Activated CD4-positive, CD25-positive, alpha-beta regulatory T cell treated with anti-CD3 and anti-CD28 coated beads, Interleukin-2, amount 50 U/mL, for 16 hours (primary cell): ENCODE measurements at regions not wholly inside any gene's neighbourhood (a gene's known extent, or its start where the extent isn't known, plus 50 kb on each side); places are given as distances from the start of the nearest gene placed in this dataset.

ENCODE experiments used
- DNase-seq: peaks from one replicate; pipeline ENCODE4 v3.0.0-alpha.2; 2020; ENCODE audit warnings: low read depth, low spot score

DNA sequence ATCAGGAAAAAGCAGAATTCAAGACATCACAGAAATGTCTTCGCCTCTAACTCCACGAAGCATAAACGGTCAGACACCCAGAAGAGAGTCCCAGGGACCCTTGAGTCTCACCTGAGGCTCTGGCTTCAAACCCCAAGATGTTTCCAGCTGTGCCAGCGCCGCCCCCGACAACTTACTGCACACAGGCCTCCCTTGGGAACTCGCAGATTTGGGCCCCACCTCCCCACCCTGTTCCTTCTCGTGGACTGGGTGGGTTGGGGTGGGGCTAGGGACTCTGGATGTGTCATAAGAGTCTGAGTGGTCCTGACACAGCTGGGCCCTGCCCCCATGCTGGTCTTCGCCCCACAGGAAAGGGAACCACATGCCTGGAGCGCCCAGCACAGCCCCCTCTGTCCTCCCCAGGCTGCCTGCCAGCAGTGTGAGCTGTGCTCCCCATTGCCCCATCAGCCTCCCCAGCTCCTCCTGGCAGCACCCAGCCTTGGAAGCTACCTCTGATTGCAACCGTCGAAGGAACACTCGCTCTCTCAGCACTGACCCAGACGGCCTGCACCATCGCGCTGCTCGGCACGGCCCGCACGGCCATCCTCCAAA, 147.5 kb downstream of the CRYBB2 start:
- DNase-seq = no peak

GRCh38 chr22:25367756-25368155, 148.3 kb downstream of the CRYBB2 start:
- DNase-seq = no peak

GRCh38 chr22:25368271-25368670, 148.8 kb downstream of the CRYBB2 start:
- DNase-seq = no peak

- no peak for DNase-seq
These were observed 149.6 kb downstream of the CRYBB2 start for GRCh38 chr22:25369041-25369440.

GRCh38 chr22:25370322-25370721, 150.9 kb downstream of the CRYBB2 start:
- DNase-seq = no peak

DNA sequence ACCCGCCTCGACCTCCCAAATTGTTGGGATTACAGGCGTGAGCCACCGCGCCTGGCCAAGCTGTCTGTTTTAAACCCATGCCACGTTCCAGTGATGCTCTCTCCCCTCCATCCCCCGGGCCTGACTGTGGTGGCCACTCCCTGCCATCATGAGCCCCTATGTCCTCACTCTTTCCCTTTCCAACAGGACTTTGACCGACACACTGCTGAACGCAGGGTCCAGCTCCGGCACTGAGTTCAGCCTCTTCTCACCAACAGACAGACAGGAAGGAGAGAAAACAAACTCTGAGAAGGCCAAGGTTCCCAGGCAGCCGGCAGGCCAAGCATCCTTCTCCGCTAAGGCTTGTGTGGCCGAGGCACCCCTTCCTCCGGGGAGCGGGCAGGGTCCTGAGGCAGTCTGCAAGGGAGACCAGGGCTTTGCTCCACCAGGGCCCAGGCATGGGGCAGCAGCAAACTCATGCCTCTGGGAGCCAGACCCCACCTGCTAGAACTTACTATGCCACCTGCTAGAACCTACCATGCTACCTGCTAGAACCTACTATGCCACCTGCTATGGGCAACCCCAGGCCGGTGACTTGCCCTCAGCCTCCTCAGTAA, 152.7 kb downstream of the CRYBB2 start:
- DNase-seq = no peak

- DNase-seq = no peak
These were observed 154.5 kb downstream of the CRYBB2 start for GRCh38 chr22:25373961-25374360.

DNA sequence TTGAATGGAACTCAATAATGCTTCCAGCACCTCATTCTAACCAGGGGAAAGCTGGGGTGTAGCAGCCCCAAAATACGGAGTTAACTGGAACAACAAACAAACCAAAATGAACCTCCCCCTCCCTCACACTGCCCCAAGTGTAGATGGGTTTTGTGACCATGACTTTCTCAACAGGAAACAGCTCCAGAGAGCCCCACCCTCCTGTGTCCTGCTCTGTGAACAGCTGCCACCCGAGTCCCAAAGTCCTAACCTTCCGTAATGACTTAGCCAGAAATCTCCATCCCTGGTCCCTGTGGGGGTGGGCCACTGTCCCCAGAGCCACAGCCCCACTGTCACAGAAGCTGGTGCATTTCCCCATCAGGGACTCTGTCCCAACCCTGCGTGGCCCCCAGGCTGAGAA, 155.4 kb downstream of the CRYBB2 start:
- no peak for DNase-seq

GRCh38 chr22:25375683-25376082, 156.2 kb downstream of the CRYBB2 start:
- no peak for DNase-seq

- no peak for DNase-seq
These were observed 158.3 kb downstream of the CRYBB2 start for GRCh38 chr22:25377699-25378098.

- DNase-seq = no peak
These were observed 160.8 kb downstream of the CRYBB2 start for GRCh38 chr22:25380122-25380747.

GRCh38 chr22:25382762-25383161, 163.3 kb downstream of the CRYBB2 start:
- no peak for DNase-seq

DNA sequence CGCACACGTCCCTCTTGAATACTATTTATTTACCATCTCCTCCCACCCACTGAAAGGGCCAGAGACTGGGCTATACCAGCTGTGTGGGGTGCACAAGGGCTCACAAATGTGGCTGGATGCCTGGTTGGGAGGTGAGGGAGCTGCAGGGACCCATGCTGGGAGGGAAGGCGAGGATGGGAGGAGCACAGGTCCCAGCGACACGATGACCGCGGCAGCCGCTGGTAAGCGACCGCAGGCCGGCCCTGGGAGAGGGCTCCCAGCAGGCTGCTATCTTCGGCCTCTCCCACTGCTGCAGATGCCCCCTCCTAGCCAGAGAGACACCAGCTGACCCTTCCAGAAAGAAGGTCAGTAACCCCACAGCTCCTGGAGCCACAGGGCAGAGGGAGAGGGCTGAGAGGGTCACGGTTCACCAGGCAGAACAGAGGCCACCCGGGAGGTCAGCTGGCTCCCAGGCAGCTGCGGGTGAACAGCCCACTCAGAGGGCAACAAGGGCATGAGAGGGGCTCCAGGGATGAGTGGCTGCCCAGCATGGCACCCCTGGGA, 163.9 kb downstream of the CRYBB2 start:
- no peak for DNase-seq

DNA sequence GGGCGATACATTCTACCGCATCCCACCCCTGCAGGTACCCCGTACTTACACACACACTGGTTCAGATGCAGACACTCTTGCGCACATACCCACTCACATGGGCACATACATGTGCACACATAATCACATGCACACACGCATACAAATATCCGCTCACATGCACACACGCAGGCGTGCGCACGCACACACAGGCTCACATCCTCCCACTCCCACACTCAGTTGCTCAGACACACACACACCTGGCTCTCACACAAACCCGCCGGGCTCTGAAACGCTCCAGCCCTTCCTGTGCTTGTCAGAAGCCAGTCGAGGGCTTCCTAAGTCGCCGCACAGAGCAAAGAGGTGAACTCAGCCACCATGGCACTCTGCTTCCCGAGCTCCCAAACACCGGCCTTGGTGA, 164.5 kb downstream of the CRYBB2 start:
- DNase-seq = no peak

GRCh38 chr22:25386538-25386884, 167.1 kb downstream of the CRYBB2 start:
- no peak for DNase-seq

GRCh38 chr22:25388415-25388814, 169.0 kb downstream of the CRYBB2 start:
- no peak for DNase-seq

- DNase-seq = no peak
These were observed 169.6 kb downstream of the CRYBB2 start for GRCh38 chr22:25388866-25389540.

- DNase-seq = no peak
These were observed 170.1 kb downstream of the CRYBB2 start for GRCh38 chr22:25389541-25389919.

DNA sequence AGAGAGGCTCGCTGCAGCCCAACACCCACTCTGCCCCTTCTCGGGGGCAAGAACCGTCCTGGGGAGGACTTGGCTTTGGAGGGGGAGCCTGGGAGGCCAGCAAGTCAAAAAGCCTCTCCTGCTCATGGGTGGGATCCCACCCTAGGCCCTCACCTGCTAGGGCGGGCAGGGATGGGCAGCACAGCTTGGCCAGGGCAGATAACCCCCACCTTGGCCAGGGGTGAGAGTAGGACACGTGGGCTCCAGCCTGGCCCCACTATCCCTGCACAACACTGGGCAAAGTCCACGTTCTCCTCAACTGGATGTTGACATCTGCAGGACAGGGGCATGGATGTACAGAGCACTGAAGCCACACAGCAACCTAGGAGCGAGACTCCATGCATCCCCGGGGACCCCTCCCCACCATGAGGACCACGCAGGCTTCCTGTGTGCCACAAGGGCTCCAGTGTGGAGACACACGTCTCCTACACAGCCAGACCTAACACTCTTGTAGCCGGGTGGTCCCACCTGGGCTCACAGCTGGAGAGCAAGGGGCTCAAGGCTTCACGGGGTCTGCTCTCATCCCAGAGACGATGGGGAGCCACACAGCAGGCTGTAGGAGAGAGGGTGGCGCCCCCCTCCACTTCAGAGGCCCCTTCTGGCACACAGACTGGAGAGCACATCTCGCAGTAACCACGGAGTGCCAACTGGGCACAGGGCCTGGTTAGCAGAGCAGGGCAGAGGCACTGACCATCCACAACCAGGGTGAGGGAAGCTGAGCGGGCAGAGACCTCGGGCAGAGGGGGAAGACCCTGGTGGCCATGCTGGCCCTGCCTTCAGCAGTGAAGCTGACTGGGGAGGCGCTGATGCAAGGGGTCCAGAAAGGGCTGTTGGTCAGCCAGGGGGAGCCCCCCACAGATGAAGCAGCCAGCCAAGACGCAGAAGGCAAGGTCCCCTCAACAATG, 171.1 kb downstream of the CRYBB2 start:
- no peak for DNase-seq

GRCh38 chr22:25392584-25392983, 171.9 kb upstream of the GRK3 start:
- DNase-seq = no peak

- no peak for DNase-seq
These were observed 171.2 kb upstream of the GRK3 start for GRCh38 chr22:25393121-25393805.
